Caco-2 (cell line): ENCODE measurements at regions not wholly inside any gene's neighbourhood (a gene's known extent, or its start where the extent isn't known, plus 50 kb on each side); places are given as distances from the start of the nearest gene placed in this dataset.

Experiments used
- BruUV-seq: library from RNA; stranded (reverse); fragments of 400-500 nt; replicated peaks from 2 replicates; lab custom pipeline; 2021; lab: Mats Ljungman, UMichigan
- CTCF ChIA-PET: fragments of 300-600 bp; sonication (Branson Sonifier 250); formaldehyde crosslinking; loops from one replicate; lab custom pipeline; 2022; ENCODE audit warnings: antibody characterized with exemption; lab: Charles Lee
- POLR2A ChIA-PET: fragments of 300-600 bp; sonication (Branson Sonifier 250); formaldehyde crosslinking; loops from one replicate; lab custom pipeline; 2022; ENCODE audit warnings: antibody characterized with exemption; lab: Charles Lee
- DNase-seq, 2 experiments: peaks; one replicate each; pipeline versions ENCODE4 v3.0.0 to v3.0.0-alpha.2; 2020 to 2022
- H3K27me3 ChIP-seq: replicated peaks from 2 replicates; pipeline ENCODE4 v1.6.0; 2011; ENCODE audit warnings: low read length; ENCODE audit not compliant: control insufficient read depth, insufficient read depth
- H3K36me3 ChIP-seq: 2 replicates; pipeline ENCODE4 v1.5.1; 2011; ENCODE audit warnings: low read length; ENCODE audit not compliant: control insufficient read depth, insufficient read depth
- H3K4me1 ChIP-seq: fragments of 250-450 bp; sonication (Bioruptor Pico); 2 replicates; pipeline ENCODE4 v1.5.1; 2020; ENCODE audit warnings: mild to moderate bottlenecking
- H3K4me3 ChIP-seq: 2 replicates; pipeline ENCODE4 v1.5.1; 2011; ENCODE audit warnings: low read depth, mild to moderate bottlenecking, control low read depth, low read length
- H3K9me3 ChIP-seq: fragments of 250-450 bp; sonication (Bioruptor Pico); 2 replicates; pipeline ENCODE4 v1.5.1; 2020; ENCODE audit warnings: mild to moderate bottlenecking, moderate library complexity
- H3K27ac Mint-ChIP-seq: one replicate; pipeline ENCODE4 v1.8.0; 2022; ENCODE audit warnings: mixed read lengths; ENCODE audit not compliant: unreplicated experiment
- H3K27me3 Mint-ChIP-seq: one replicate; pipeline ENCODE4 v1.8.0; 2022; ENCODE audit warnings: mixed read lengths; ENCODE audit not compliant: insufficient read depth, unreplicated experiment
- H3K36me3 Mint-ChIP-seq: one replicate; pipeline ENCODE4 v1.8.0; 2022; ENCODE audit warnings: mild to moderate bottlenecking, mixed read lengths; ENCODE audit not compliant: insufficient read depth, unreplicated experiment
- H3K4me1 Mint-ChIP-seq: one replicate; pipeline ENCODE4 v1.8.0; 2022; ENCODE audit warnings: low read depth, mixed read lengths; ENCODE audit not compliant: unreplicated experiment
- H3K4me3 Mint-ChIP-seq: one replicate; pipeline ENCODE4 v1.8.0; 2022; ENCODE audit warnings: mild to moderate bottlenecking, moderate library complexity, mixed read lengths; ENCODE audit not compliant: unreplicated experiment
- H3K9me3 Mint-ChIP-seq: one replicate; pipeline ENCODE4 v1.8.0; 2022; ENCODE audit warnings: mixed read lengths; ENCODE audit not compliant: unreplicated experiment
- intact Hi-C: fragments of 100-400 bp; cut with micrococcal nuclease; formaldehyde crosslinking; loops from one replicate; pipeline ENCODE4 v1.10.0; 2022; ENCODE audit not compliant: unreplicated experiment
- TF ChIP-seq, protein P1 (sequence below), 2 experiments: fragments of 200-600 bp in 1 of 2; IDR thresholded peaks; 1 replicate in 1 of 2; 2 replicates in 1 of 2; pipeline versions ENCODE4 v1.5.1 to v1.8.0; 2011 to 2022; ENCODE audit warnings: antibody characterized with exemption in 1 of 2, control low read depth in 1 of 2, inconsistent platforms in 1 of 2, low read depth in 1 of 2, low read length in 1 of 2, mild to moderate bottlenecking in 1 of 2, moderate library complexity in 1 of 2; ENCODE audit not compliant: insufficient read depth in 1 of 2, severe bottlenecking in 1 of 2, unreplicated experiment in 1 of 2

DNA sequence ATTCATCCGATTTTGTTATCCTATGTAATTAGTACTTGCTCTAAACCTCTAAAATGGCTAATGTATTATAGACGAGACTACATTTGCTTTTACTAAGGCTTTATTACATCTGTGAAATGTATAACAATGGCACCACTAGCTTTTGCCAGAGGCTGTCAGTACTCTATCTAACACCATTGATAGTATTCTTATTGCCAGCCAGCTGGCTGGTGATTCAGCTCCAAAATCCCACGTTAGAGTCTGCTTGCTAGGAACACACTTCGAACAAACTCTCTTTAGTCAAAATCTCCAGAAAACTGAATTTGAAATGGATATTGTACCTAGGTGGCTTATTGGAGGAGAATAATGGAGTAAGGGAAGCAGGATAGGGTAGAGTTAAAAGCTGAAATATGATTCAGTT, 839.2 kb downstream of the SLC6A15 start:
- Mint-ChIP-seq H3K9me3 (no peaks in the 10 kb centered on the region), H3K36me3 (no peaks in the 10 kb centered on the region), H3K4me1 (no peaks in the 10 kb centered on the region), H3K27ac (no peak overlapping the region), H3K27me3 (no peaks in the 10 kb centered on the region), H3K4me3 (no peak overlapping the region)
- no TSS peak for BruUV-seq
- no peak for DNase-seq
- H3K4me1 ChIP-seq = no peaks in the 10 kb centered on the region
- ChIA-PET CTCF (no interaction called here), POLR2A (no interaction called here)
- no peaks in the 10 kb centered on the region for H3K36me3 ChIP-seq
- TF ChIP-seq, protein P1, sequence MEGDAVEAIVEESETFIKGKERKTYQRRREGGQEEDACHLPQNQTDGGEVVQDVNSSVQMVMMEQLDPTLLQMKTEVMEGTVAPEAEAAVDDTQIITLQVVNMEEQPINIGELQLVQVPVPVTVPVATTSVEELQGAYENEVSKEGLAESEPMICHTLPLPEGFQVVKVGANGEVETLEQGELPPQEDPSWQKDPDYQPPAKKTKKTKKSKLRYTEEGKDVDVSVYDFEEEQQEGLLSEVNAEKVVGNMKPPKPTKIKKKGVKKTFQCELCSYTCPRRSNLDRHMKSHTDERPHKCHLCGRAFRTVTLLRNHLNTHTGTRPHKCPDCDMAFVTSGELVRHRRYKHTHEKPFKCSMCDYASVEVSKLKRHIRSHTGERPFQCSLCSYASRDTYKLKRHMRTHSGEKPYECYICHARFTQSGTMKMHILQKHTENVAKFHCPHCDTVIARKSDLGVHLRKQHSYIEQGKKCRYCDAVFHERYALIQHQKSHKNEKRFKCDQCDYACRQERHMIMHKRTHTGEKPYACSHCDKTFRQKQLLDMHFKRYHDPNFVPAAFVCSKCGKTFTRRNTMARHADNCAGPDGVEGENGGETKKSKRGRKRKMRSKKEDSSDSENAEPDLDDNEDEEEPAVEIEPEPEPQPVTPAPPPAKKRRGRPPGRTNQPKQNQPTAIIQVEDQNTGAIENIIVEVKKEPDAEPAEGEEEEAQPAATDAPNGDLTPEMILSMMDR (IDR thresholded peaks at IDR 0.05; ENCODE audit: insufficient read depth in 1 of 2, low read depth in 1 of 2, low read length in 1 of 2, severe bottlenecking in 1 of 2, unreplicated experiment in 1 of 2) = no peak
- H3K27me3 ChIP-seq = no peaks in the 10 kb centered on the region
- no peaks in the 10 kb centered on the region for H3K9me3 ChIP-seq
- intact Hi-C loops = no loop called here
- no peak overlapping the region for H3K4me3 ChIP-seq

- DNase-seq = no peak
- Histone ChIP-seq H3K4me1 (no peaks in the 10 kb centered on the region), H3K4me3 (no peak overlapping the region), H3K36me3 (no peaks in the 10 kb centered on the region), H3K27me3 (no peaks in the 10 kb centered on the region), H3K9me3 (no peaks in the 10 kb centered on the region)
- Mint-ChIP-seq H3K36me3 (no peaks in the 10 kb centered on the region), H3K4me1 (no peaks in the 10 kb centered on the region), H3K27me3 (no peaks in the 10 kb centered on the region), H3K4me3 (no peak overlapping the region), H3K27ac (no peak overlapping the region), H3K9me3 (no peaks in the 10 kb centered on the region)
- POLR2A ChIA-PET = no interaction called here
- TF ChIP-seq, protein P1 (IDR thresholded peaks at IDR 0.05; ENCODE audit: insufficient read depth in 1 of 2, low read depth in 1 of 2, low read length in 1 of 2, severe bottlenecking in 1 of 2, unreplicated experiment in 1 of 2) = no peak
- CTCF ChIA-PET = no interaction called here
- no TSS peak for BruUV-seq
- intact Hi-C loops = no loop called here
Observed at GRCh38 chr12:84072961-84073360, 839.6 kb downstream of the SLC6A15 start.

GRCh38 chr12:84070292-84070691, 842.3 kb downstream of the SLC6A15 start:
- Histone ChIP-seq H3K27me3 (no peaks in the 10 kb centered on the region), H3K36me3 (no peaks in the 10 kb centered on the region), H3K4me1 (no peaks in the 10 kb centered on the region), H3K9me3 (no peaks in the 10 kb centered on the region), H3K4me3 (no peak overlapping the region)
- POLR2A ChIA-PET = no interaction called here
- H3K27me3 Mint-ChIP-seq = no peaks in the 10 kb centered on the region
- no peak overlapping the region for H3K27ac Mint-ChIP-seq
- H3K36me3 Mint-ChIP-seq = no peaks in the 10 kb centered on the region
- intact Hi-C loops = no loop called here
- DNase-seq = no peak
- H3K4me3 Mint-ChIP-seq = no peak overlapping the region
- H3K4me1 Mint-ChIP-seq = no peaks in the 10 kb centered on the region
- no TSS peak for BruUV-seq
- TF ChIP-seq, protein P1 (IDR thresholded peaks at IDR 0.05; ENCODE audit: insufficient read depth in 1 of 2, low read depth in 1 of 2, low read length in 1 of 2, severe bottlenecking in 1 of 2, unreplicated experiment in 1 of 2) = no peak
- CTCF ChIA-PET = no interaction called here
- no peaks in the 10 kb centered on the region for H3K9me3 Mint-ChIP-seq
